Stomach (tissue), 4 donors: ENCODE measurements at regions not wholly inside any gene's neighbourhood (a gene's known extent, or its start where the extent isn't known, plus 50 kb on each side); places are given as distances from the start of the nearest gene placed in this dataset.

Source experiments
- POLR2A ChIP-seq, 4 donors: fragments of 450-650 bp; IDR thresholded peaks; one replicate each; pipeline ENCODE4 v1.6.1; 2016; ENCODE audit warnings: antibody characterized with exemption in 4 of 4, control low read depth in 2 of 4, mild to moderate bottlenecking in 1 of 4, moderate library complexity in 1 of 4
- POLR2AphosphoS5 ChIP-seq, 3 donors: sonication (generic); formaldehyde crosslinking; IDR thresholded peaks; one replicate each; pipeline ENCODE4 v1.6.1; 2016; ENCODE audit warnings: antibody characterized with exemption in 3 of 3
- TF ChIP-seq, protein P1 (sequence below), 7 experiments: fragments of 450-650 bp in 4 of 7; fragments of 200-600 bp in 3 of 7; sonication (generic) in 3 of 7; IDR thresholded peaks; one replicate each; pipeline ENCODE4 v1.5.1; 2016 to 2019; ENCODE audit warnings: antibody characterized with exemption in 7 of 7, control low read depth in 2 of 7, mild to moderate bottlenecking in 1 of 7

- TF ChIP-seq, protein P1, sequence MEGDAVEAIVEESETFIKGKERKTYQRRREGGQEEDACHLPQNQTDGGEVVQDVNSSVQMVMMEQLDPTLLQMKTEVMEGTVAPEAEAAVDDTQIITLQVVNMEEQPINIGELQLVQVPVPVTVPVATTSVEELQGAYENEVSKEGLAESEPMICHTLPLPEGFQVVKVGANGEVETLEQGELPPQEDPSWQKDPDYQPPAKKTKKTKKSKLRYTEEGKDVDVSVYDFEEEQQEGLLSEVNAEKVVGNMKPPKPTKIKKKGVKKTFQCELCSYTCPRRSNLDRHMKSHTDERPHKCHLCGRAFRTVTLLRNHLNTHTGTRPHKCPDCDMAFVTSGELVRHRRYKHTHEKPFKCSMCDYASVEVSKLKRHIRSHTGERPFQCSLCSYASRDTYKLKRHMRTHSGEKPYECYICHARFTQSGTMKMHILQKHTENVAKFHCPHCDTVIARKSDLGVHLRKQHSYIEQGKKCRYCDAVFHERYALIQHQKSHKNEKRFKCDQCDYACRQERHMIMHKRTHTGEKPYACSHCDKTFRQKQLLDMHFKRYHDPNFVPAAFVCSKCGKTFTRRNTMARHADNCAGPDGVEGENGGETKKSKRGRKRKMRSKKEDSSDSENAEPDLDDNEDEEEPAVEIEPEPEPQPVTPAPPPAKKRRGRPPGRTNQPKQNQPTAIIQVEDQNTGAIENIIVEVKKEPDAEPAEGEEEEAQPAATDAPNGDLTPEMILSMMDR (IDR thresholded peaks at IDR 0.05), result no peak
- TF ChIP-seq POLR2AphosphoS5 (IDR thresholded peaks at IDR 0.05) (no peak), POLR2A (IDR thresholded peaks at IDR 0.05) (no peak)
Observed at GRCh38 chr15:79635149-79635771, 203.1 kb downstream of the MINAR1 start.
